Tibial nerve (tissue), 4 donors: ENCODE measurements at regions not wholly inside any gene's neighbourhood (a gene's known extent, or its start where the extent isn't known, plus 50 kb on each side); places are given as distances from the start of the nearest gene placed in this dataset.
"Not testable (repeated sequence)": the region's sequence is repeated elsewhere in the genome, so short reads cannot be mapped to it uniquely, and the experiment has no call there.

Source experiments
- DNase-seq, 2 donors: peaks; one replicate each; pipeline ENCODE4 v3.0.0-alpha.2; 2019; ENCODE audit warnings: low spot score in 2 of 2
- H3K27ac ChIP-seq, 4 donors: fragments of 200-600 bp; sonication (generic) in 3 of 4; one replicate each; pipeline ENCODE4 v1.5.1; 2017 to 2019; ENCODE audit warnings: mild to moderate bottlenecking in 1 of 4
- H3K27me3 ChIP-seq, 2 donors: fragments of 200-600 bp; sonication (generic) in 1 of 2; one replicate each; pipeline versions ENCODE4 v1.5.1 to v1.6.0; 2017 to 2019
- H3K36me3 ChIP-seq, 3 donors: fragments of 200-600 bp; sonication (generic); one replicate each; pipeline ENCODE4 v1.5.1; 2018 to 2019
- H3K4me1 ChIP-seq, 4 donors: fragments of 200-600 bp; sonication (generic) in 3 of 4; one replicate each; pipeline ENCODE4 v1.5.1; 2017 to 2019
- H3K4me3 ChIP-seq, 4 donors: fragments of 200-600 bp; sonication (generic) in 3 of 4; one replicate each; pipeline ENCODE4 v1.5.1; 2017 to 2019; ENCODE audit warnings: mild to moderate bottlenecking in 1 of 4, moderate library complexity in 1 of 4
- H3K9me3 ChIP-seq, 4 donors: fragments of 200-600 bp; sonication (generic) in 3 of 4; one replicate each; pipeline ENCODE4 v1.5.1; 2017 to 2019
- CTCF ChIP-seq, 5 experiments: fragments of 200-600 bp in 3 of 5; fragments of 450-650 bp in 2 of 5; sonication (generic) in 3 of 5; IDR thresholded peaks; one replicate each; pipeline ENCODE4 v1.5.1; 2016 to 2019; ENCODE audit warnings: antibody characterized with exemption in 5 of 5, mild to moderate bottlenecking in 3 of 5, moderate library complexity in 2 of 5
- EP300 ChIP-seq, 2 donors: sonication (generic); formaldehyde crosslinking; IDR thresholded peaks; one replicate each; pipeline ENCODE4 v1.6.1; 2017; ENCODE audit warnings: antibody characterized with exemption in 2 of 2, mild to moderate bottlenecking in 1 of 2
- POLR2A ChIP-seq, 2 donors: fragments of 450-650 bp; IDR thresholded peaks; one replicate each; pipeline ENCODE4 v1.6.1; 2017; ENCODE audit warnings: antibody characterized with exemption in 2 of 2, mild to moderate bottlenecking in 2 of 2, moderate library complexity in 2 of 2
- WGBS, 2 donors: methylation state at CpG; one replicate each; pipeline ENCODE4 v1.1.5; 2018; 5-methylcytosine and 5-hydroxymethylcytosine counted together

- DNase-seq, result no peak
- Histone ChIP-seq H3K4me1 (no peaks in the 10 kb centered on the region), H3K36me3 (no peaks in the 10 kb centered on the region), H3K27ac (no peak overlapping the region), H3K9me3 (no peaks in the 10 kb centered on the region), H3K4me3 (no peak overlapping the region), H3K27me3 (no peaks in the 10 kb centered on the region)
- WGBS, 2 donors, result 64 to 73% methylated on average over 2 of the region's 2 CpGs
- TF ChIP-seq EP300 (IDR thresholded peaks at IDR 0.05), result no peak
- TF ChIP-seq CTCF (IDR thresholded peaks at IDR 0.05), result no peak
- no peak for TF ChIP-seq POLR2A (IDR thresholded peaks at IDR 0.05)
Observed at GRCh38 chr5:50343715-50344114, 97.4 kb downstream of the EMB start.

GRCh38 chr5:50340757-50341156 lies 100.3 kb downstream of the EMB start:
- TF ChIP-seq CTCF (IDR thresholded peaks at IDR 0.05) (no peak), POLR2A (IDR thresholded peaks at IDR 0.05) (no peak), EP300 (IDR thresholded peaks at IDR 0.05) (no peak)
- no peaks in the 10 kb centered on the region for H3K27me3 ChIP-seq
- H3K27ac ChIP-seq, result no peak overlapping the region
- H3K9me3 ChIP-seq, result no peaks in the 10 kb centered on the region
- no peak for DNase-seq
- H3K4me3 ChIP-seq, result no peak overlapping the region
- WGBS, 2 donors, result 74 to 78% methylated on average over 2 of the region's 2 CpGs
- H3K4me1 ChIP-seq, result no peaks in the 10 kb centered on the region
- no peaks in the 10 kb centered on the region for H3K36me3 ChIP-seq

GRCh38 chr5:50330633-50331032 lies 110.5 kb downstream of the EMB start:
- not testable (repeated sequence) for DNase-seq, H3K27ac ChIP-seq, H3K4me3 ChIP-seq, H3K4me1 ChIP-seq, H3K27me3 ChIP-seq, H3K36me3 ChIP-seq
- WGBS, 2 donors, result 73 to 78% methylated on average over 6 of the region's 6 CpGs
- H3K9me3 ChIP-seq, result peaks cover 0 to 12% (median 0%) of the 10 kb centered on the region in 4 donors

GRCh38 chr5:50328193-50328729 lies 112.8 kb downstream of the EMB start:
- no peaks in the 10 kb centered on the region for H3K27me3 ChIP-seq
- no peak overlapping the region for H3K27ac ChIP-seq
- H3K4me1 ChIP-seq, result no peaks in the 10 kb centered on the region
- no peak for TF ChIP-seq POLR2A (IDR thresholded peaks at IDR 0.05)
- TF ChIP-seq CTCF (IDR thresholded peaks at IDR 0.05), result no peak
- TF ChIP-seq EP300 (IDR thresholded peaks at IDR 0.05), result no peak
- H3K36me3 ChIP-seq, result no peaks in the 10 kb centered on the region
- no peak for DNase-seq
- peaks cover 0 to 6% (median 0%) of the 10 kb centered on the region in 4 donors for H3K9me3 ChIP-seq
- H3K4me3 ChIP-seq, result no peak overlapping the region
- WGBS, 2 donors, result 72 to 74% methylated on average over 6 of the region's 6 CpGs

- 29 to 32% methylated on average over 4 of the region's 4 CpGs for WGBS, 2 donors
- H3K27me3 ChIP-seq, result no peaks in the 10 kb centered on the region
- H3K4me1 ChIP-seq, result no peaks in the 10 kb centered on the region
- DNase-seq, result no peak
- TF ChIP-seq EP300 (IDR thresholded peaks at IDR 0.05) (no peak), CTCF (IDR thresholded peaks at IDR 0.05) (peak; percentile 27 to 67 (median 40)), POLR2A (IDR thresholded peaks at IDR 0.05) (no peak)
- no peaks in the 10 kb centered on the region for H3K36me3 ChIP-seq
- peaks cover 0 to 4% (median 0%) of the 10 kb centered on the region in 4 donors for H3K9me3 ChIP-seq
- H3K4me3 ChIP-seq, result no peak overlapping the region
- no peak overlapping the region for H3K27ac ChIP-seq
Observed at GRCh38 chr5:50325237-50325832, 115.8 kb downstream of the EMB start.
